GM23248 (cell line): ENCODE measurements at regions not wholly inside any gene's neighbourhood (a gene's known extent, or its start where the extent isn't known, plus 50 kb on each side); places are given as distances from the start of the nearest gene placed in this dataset.

Experiments used
- EZH2 ChIP-seq: fragments of 200-600 bp; sonication (generic); IDR thresholded peaks from 2 replicates; pipeline ENCODE4 v1.6.1; 2018; ENCODE audit warnings: antibody characterized with exemption, mild to moderate bottlenecking; ENCODE audit not compliant: insufficient read depth, poor library complexity, severe bottlenecking
- EZH2phosphoT487 ChIP-seq: fragments of 200-600 bp; sonication (generic); IDR thresholded peaks from 2 replicates; pipeline ENCODE4 v1.6.1; 2018; ENCODE audit warnings: antibody characterized with exemption, moderate library complexity, mild to moderate bottlenecking, low read depth; ENCODE audit not compliant: insufficient read depth

- TF ChIP-seq EZH2phosphoT487: no peak
- TF ChIP-seq EZH2: no peak
Measured at GRCh38 chr18:4750393-4751346, 295.6 kb upstream of the DLGAP1 start.
